ENCODE measurements at regions not wholly inside any gene's neighbourhood (a gene's known extent, or its start where the extent isn't known, plus 50 kb on each side); places are given as distances from the start of the nearest gene placed in this dataset.
"Not testable (repeated sequence)": the region's sequence is repeated elsewhere in the genome, so short reads cannot be mapped to it uniquely, and the experiment has no call there.

GRCh38 chr2:59881218-59881617, 672.2 kb downstream of the BCL11A start:
- no peak for DNase-seq (ENCODE audit: low read depth in 2 of 2)

GRCh38 chr2:59879700-59880131, 673.7 kb downstream of the BCL11A start:
- no peak for DNase-seq (ENCODE audit: low read depth in 2 of 2)

DNA sequence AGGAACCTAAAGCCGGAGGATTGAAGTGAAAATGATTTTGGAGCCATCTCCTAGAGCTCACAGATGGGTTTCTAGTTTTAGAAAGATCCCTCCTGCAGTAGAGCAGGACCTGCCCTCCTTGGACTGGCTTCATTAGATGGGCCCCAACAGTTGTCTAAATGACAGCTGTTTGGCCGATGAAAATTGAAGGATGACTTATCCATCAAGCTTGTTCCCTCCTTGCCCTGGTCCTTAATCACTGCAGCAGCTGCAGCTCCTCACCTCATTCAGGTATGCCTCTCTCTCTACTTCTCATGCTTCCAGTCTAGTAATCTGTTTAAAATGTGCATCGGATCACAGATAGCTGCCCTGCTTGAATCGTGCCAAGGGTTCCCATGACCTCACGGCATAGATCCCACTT, 677.6 kb downstream of the BCL11A start:
- no peak for DNase-seq (ENCODE audit: low read depth in 2 of 2)

DNA sequence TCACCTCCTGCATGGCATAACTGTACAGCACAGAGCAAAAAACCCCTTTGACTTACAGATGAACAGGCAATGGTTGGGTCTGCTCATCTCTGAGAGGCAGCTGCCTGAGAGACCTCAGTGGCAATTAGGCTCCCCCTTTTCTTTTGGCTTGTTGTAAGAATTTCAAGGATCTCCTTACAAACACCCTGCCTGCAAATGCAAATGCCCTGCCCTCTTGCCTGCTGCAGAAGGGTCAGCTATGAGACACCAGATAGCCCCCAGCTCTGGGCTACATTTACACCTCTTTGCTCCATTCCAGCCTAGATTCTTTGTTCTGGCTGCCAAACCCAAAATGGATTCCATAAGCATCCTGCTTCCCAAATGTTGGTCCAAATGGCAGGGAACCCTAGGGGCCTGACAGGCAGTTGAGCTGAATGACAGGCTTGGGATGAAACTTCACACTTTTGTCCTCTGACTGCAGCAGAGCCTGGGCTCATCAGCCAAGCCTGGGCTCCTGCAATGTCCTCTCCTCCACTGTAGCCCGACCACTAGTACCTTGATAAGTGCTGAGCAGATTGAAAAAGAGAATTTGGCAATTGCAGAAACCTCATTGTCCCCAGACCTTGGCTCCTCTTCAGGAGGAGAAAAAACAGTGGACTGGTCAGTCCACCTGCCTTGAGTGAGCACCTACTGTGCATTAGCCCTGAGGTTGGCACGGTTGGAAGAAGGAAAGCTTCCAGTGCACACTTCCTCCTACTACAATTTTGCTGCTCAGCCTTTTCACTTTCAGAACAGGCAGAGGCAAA, 678.3 kb downstream of the BCL11A start:
- no peak for DNase-seq (ENCODE audit: low read depth in 2 of 2)

DNA sequence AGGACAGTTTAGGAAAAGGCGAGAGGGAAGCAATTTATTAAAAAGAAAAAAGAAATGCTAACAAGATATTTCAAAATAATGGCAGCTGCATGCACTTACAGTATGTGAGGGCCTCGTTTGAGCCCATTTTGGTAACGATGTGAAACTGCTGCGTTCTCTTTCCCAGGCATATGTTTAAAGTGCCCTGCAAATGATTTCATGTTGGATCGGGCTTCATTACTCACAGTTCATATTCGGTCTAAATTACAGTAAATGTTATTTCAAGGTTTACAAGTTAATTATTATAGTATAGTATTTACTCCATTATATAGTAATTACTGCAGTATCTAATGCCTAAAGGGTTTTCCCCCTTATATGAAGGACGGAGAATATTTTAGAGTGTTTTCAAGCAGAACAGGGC, 679.1 kb downstream of the BCL11A start:
- DNase-seq (ENCODE audit: low read depth in 2 of 2), result no peak

GRCh38 chr2:59871830-59872229, 681.6 kb downstream of the BCL11A start:
- no peak for DNase-seq (ENCODE audit: low read depth in 2 of 2)

GRCh38 chr2:59868981-59869380, 684.5 kb downstream of the BCL11A start:
- no peak for DNase-seq (ENCODE audit: low read depth in 2 of 2)

DNA sequence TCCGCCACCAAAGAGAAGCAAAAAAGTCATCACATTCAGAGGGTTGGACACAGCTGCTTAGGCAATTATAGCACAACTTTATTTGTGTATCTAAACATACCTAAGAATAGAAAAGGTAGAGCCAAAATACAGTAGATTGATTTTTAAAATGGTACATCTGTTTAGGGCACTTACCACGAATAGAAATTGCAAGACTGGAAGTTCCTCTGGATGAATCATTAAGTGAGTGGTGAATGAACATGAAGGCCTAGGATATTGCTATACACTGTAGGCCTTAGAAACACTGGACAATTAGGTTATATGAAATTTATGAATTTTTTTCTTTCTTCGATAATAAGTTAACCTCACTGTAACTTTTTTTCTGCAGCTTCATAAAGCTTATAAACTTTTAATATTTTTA, 687.0 kb downstream of the BCL11A start:
- no peak for DNase-seq (ENCODE audit: low read depth in 2 of 2)

- DNase-seq (ENCODE audit: low read depth in 2 of 2), result no peak
These were observed 694.9 kb downstream of the BCL11A start for GRCh38 chr2:59858540-59858939.

DNA sequence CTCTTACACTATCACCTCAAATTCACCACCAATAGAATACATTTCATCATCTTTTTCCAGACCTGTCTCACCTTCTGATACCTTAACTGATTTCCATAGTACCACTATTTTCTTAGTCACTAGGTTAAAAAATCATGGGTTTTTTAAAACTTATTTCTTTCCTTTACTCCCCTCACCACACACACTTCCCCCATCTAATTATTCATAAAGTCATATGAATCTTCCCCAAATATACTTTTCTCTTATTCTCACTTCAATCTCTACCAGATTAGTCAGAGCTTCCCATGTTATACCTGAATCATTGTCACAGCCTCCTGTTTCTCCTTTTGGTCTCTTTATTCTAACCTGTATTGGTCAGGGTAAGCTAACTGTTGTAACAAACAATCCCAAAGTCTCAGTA, 696.3 kb downstream of the BCL11A start:
- no peak for DNase-seq (ENCODE audit: low read depth in 2 of 2)

DNA sequence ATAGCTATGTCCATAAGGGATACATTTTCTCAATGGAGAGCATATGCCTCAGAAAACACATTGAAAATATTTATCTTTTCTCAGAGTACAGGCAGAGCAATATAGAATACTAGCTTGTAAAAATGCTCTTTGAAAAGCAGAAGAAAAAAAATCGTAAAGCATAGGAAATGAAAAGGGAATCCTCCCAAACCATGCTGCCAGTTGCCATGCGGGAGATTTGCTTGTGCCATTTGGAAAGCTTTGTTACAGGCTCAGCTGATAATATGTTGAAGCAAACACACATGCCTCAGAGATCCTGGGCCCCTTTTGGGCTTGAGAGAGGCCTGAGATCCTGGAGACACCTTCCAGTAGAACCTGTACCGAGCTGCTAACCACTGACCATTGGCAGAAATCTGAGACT, 697.1 kb downstream of the BCL11A start:
- no peak for DNase-seq (ENCODE audit: low read depth in 2 of 2)

DNA sequence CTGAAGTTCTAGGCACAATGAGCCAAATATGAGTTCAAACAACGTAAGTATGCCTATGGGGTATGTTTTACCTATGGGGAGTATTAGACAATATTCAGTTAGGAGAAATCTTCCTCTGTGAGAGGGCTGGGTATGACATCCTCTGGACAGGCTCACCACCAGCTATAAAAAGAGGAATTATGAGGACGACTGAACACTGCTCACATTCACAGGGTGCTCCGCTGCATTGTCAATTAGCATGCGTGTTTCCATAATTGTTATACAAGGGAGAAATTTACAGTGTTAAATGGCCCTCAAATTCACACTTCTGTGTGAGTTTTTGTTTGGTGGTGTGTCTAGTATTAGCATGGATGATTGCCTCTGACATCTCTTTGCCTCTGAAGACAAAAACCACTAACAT, 700.4 kb downstream of the BCL11A start:
- no peak for DNase-seq (ENCODE audit: low read depth in 2 of 2)

- no peak for DNase-seq (ENCODE audit: low read depth in 2 of 2)
These were observed 701.5 kb downstream of the BCL11A start for GRCh38 chr2:59851836-59852475.

GRCh38 chr2:59850554-59850953, 702.9 kb downstream of the BCL11A start:
- no peak for DNase-seq (ENCODE audit: low read depth in 2 of 2)

- no peak for DNase-seq (ENCODE audit: low read depth in 2 of 2)
These were observed 719.5 kb downstream of the BCL11A start for GRCh38 chr2:59833941-59834340.

GRCh38 chr2:59830601-59831000, 722.9 kb downstream of the BCL11A start:
- no peak for DNase-seq (ENCODE audit: low read depth in 2 of 2)

DNA sequence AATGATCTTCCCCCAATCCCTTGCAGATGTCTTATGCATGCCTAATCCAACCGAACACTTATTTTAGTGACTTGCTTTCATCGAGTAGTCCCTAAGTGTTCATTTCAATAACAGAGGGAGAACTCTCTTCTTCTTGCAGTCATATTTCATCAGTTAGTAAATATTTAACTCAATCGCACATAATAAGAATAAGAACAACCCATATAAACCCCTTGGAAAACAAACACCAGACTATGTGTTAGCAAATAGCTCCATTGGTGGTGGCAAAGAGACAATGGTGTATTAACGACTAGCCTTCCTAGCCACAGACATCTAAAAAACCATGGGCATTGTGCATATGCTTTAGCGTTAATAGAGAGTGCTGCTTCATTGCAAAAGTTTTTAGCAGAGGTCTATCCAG, 725.8 kb downstream of the BCL11A start:
- no peak for DNase-seq (ENCODE audit: low read depth in 2 of 2)

GRCh38 chr2:59826177-59826576, 727.3 kb downstream of the BCL11A start:
- DNase-seq (ENCODE audit: low read depth in 2 of 2), result no peak

GRCh38 chr2:59824314-59824713, 729.1 kb downstream of the BCL11A start:
- DNase-seq (ENCODE audit: low read depth in 2 of 2), result no peak

DNA sequence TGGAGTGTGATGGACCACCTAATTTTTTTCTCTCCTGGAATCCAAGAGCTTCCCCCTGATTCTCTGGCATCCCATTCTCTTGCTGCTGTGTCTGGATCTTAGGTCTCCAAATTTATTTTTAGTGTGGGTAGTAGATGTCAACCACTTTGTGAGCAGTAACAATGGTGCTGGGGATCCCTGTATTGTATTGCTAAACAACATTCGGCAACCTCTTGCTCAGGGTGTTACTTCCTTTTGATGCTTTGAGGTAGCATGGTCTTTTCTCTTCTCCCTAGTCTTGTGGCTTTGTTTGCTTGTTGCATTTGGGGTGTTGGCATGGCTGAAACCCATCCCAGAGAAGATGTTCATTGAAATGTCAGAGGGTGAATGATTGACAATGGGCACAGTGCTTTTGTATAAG, 737.4 kb downstream of the BCL11A start:
- no peak for DNase-seq (ENCODE audit: low read depth in 2 of 2)

- not testable (repeated sequence) for DNase-seq (ENCODE audit: low read depth in 2 of 2)
These were observed 743.2 kb downstream of the BCL11A start for GRCh38 chr2:59810283-59810682.

- no peak for DNase-seq (ENCODE audit: low read depth in 2 of 2)
These were observed 747.0 kb downstream of the BCL11A start for GRCh38 chr2:59806486-59806885.

- no peak for DNase-seq (ENCODE audit: low read depth in 2 of 2)
These were observed 748.7 kb downstream of the BCL11A start for GRCh38 chr2:59804732-59805131.

- no peak for DNase-seq (ENCODE audit: low read depth in 2 of 2)
These were observed 749.9 kb downstream of the BCL11A start for GRCh38 chr2:59803586-59803985.

Measured in stimulated activated CD8-positive, alpha-beta memory T cell treated with anti-CD3 and anti-CD28 coated beads, Interleukin-15, amount 100 ng/mL, for 48 hours (primary cell).